NT2/D1 (cell line): ENCODE measurements at regions not wholly inside any gene's neighbourhood (a gene's known extent, or its start where the extent isn't known, plus 50 kb on each side); places are given as distances from the start of the nearest gene placed in this dataset.
"Not testable (repeated sequence)": the region's sequence is repeated elsewhere in the genome, so short reads cannot be mapped to it uniquely, and the experiment has no call there.

Source experiments
- SUZ12 ChIP-seq: IDR thresholded peaks from 2 replicates; pipeline ENCODE4 v1.6.1; 2011; ENCODE audit not compliant: insufficient read length, insufficient read depth; ENCODE audit errors: extremely low read depth
- YY1 ChIP-seq: IDR thresholded peaks from 2 replicates; pipeline ENCODE4 v1.6.1; 2011; ENCODE audit not compliant: insufficient read length, insufficient read depth

- not testable (repeated sequence) for TF ChIP-seq YY1, SUZ12
These were observed 115.9 kb upstream of the MYCN start for GRCh38 chr2:15824467-15824866.
